HFFc6 (cell line): ENCODE measurements at regions not wholly inside any gene's neighbourhood (a gene's known extent, or its start where the extent isn't known, plus 50 kb on each side); places are given as distances from the start of the nearest gene placed in this dataset.

Source experiments
- DNase-seq: peaks from one replicate; pipeline ENCODE4 v3.0.0-alpha.2; 2018
- H3K27ac Mint-ChIP-seq: 2 replicates; pipeline ENCODE4 v1.8.0; 2020; ENCODE audit warnings: mild to moderate bottlenecking, mixed read lengths
- H3K27me3 Mint-ChIP-seq: 2 replicates; pipeline ENCODE4 v1.8.0; 2021; ENCODE audit warnings: mild to moderate bottlenecking, moderate library complexity, mixed read lengths; ENCODE audit not compliant: insufficient read depth
- H3K36me3 Mint-ChIP-seq: 2 replicates; pipeline ENCODE4 v1.8.0; 2021; ENCODE audit warnings: low read depth, mixed read lengths
- H3K4me1 Mint-ChIP-seq: 2 replicates; pipeline ENCODE4 v1.8.0; 2020; ENCODE audit warnings: low read depth, mixed read lengths
- H3K4me3 Mint-ChIP-seq: 2 replicates; pipeline ENCODE4 v1.8.0; 2020; ENCODE audit warnings: mild to moderate bottlenecking, moderate library complexity, mixed read lengths
- H3K9me3 Mint-ChIP-seq: 2 replicates; pipeline ENCODE4 v1.8.0; 2020; ENCODE audit warnings: mild to moderate bottlenecking, mixed read lengths
- TF ChIP-seq, protein P1 (sequence below): fragments of 200-600 bp; sonication (generic); IDR thresholded peaks from 2 replicates; pipeline ENCODE4 v1.5.0; 2021; ENCODE audit warnings: antibody characterized with exemption, mild to moderate bottlenecking

DNA sequence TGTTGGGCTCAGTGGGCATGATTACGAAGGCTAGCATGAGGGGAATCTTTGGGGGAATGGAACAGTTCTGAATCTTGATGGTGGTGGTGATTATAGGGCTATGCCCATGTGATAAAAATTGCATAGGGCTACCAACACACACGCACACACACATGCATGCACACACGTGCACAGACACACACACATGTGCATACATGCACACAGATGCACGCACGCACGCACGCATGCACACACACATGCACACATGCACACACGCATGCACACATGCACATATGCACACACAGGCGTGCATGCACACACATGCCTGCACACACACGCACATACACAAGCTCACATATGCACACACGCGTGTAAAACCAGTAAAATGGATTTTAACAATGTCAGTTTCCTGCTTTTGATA is 85.9 kb downstream of the MUC16 start:
- H3K4me1 Mint-ChIP-seq, result no peaks in the 10 kb centered on the region
- TF ChIP-seq, protein P1, sequence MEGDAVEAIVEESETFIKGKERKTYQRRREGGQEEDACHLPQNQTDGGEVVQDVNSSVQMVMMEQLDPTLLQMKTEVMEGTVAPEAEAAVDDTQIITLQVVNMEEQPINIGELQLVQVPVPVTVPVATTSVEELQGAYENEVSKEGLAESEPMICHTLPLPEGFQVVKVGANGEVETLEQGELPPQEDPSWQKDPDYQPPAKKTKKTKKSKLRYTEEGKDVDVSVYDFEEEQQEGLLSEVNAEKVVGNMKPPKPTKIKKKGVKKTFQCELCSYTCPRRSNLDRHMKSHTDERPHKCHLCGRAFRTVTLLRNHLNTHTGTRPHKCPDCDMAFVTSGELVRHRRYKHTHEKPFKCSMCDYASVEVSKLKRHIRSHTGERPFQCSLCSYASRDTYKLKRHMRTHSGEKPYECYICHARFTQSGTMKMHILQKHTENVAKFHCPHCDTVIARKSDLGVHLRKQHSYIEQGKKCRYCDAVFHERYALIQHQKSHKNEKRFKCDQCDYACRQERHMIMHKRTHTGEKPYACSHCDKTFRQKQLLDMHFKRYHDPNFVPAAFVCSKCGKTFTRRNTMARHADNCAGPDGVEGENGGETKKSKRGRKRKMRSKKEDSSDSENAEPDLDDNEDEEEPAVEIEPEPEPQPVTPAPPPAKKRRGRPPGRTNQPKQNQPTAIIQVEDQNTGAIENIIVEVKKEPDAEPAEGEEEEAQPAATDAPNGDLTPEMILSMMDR, result no peak
- no peak overlapping the region for H3K27ac Mint-ChIP-seq
- H3K36me3 Mint-ChIP-seq, result peaks cover 5% of the 10 kb centered on the region; the same call in 1 of the 2 replicates
- H3K27me3 Mint-ChIP-seq, result no peaks in the 10 kb centered on the region
- H3K9me3 Mint-ChIP-seq, result peaks cover 57% of the 10 kb centered on the region
- no peak for DNase-seq
- no peak overlapping the region for H3K4me3 Mint-ChIP-seq

DNA sequence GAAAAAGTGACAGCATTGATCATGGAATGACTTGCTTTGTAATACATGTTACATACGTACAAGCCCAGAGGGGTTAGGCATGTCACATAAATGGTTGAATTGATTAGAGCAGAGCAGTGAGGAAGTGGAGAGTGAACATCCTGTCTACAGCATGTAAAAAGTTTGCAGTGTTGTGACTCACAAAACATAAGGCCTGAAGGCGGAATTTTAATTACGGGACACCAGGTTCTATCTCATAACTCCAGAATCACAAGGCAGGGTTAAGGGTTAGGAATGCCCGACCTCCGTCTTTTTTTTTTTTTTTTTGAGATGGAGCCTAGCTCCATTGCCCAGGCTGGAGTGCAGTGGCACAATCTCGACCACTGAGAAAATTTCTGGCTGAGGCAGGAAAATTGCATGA is 83.9 kb downstream of the MUC16 start:
- H3K27ac Mint-ChIP-seq, result no peak overlapping the region
- H3K4me1 Mint-ChIP-seq, result no peaks in the 10 kb centered on the region
- TF ChIP-seq, protein P1, result no peak
- H3K36me3 Mint-ChIP-seq, result peaks cover 9% of the 10 kb centered on the region; the same call in 1 of the 2 replicates
- H3K9me3 Mint-ChIP-seq, result peaks cover 72% of the 10 kb centered on the region
- no peaks in the 10 kb centered on the region; the same call in 1 of the 2 replicates for H3K27me3 Mint-ChIP-seq
- DNase-seq, result no peak
- no peak overlapping the region for H3K4me3 Mint-ChIP-seq

DNA sequence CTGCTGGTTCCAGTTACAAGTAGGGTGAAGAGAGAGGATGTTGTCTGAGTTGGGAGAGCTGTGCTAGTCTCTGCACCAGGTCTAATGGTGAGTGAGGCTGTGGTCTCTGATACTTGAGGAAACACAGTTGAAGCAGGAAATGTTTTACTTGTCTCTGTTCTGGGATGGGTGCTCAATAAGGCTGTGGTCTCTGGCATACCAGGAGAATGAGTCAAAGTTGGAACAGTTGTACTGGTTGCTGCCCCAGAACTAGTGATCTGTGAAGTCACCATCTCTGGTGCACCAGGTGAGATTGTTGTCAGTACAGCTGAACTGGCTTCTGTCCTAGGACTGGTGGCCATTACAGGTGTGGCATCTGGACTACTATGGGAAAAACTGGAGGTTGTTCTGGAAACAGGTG is 74.7 kb downstream of the MUC16 start:
- no peak for DNase-seq
- Mint-ChIP-seq H3K4me3 (no peak overlapping the region), H3K9me3 (peaks cover 84% of the 10 kb centered on the region), H3K4me1 (no peaks in the 10 kb centered on the region), H3K27me3 (no peaks in the 10 kb centered on the region), H3K36me3 (peaks cover 23% of the 10 kb centered on the region; the same call in 1 of the 2 replicates), H3K27ac (no peak overlapping the region)
- TF ChIP-seq, protein P1, result no peak

DNA sequence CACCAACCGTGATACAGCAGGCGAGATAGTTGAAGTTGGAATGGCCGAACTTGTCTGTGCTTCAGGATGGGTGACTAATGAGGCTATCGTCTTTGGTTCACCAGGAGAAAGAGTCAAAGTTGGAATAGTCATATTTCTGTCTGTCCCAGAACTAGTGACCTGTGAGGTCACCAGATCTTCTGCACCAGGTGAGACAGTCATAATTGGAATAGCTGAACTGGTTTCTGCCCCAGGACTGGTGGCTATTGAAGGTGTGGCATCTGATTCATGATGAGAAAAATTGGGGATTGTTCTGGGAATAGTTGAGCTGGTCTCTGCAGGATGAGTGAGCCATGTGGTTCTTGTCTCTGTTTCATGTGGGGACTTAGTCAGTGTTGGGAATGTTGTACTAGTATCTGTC is 71.6 kb downstream of the MUC16 start:
- Mint-ChIP-seq H3K9me3 (peaks cover 68% of the 10 kb centered on the region), H3K36me3 (peaks cover 11% of the 10 kb centered on the region; the same call in 1 of the 2 replicates)

More for the DNA sequence above, 71.6 kb downstream of the MUC16 start:
- H3K27me3 Mint-ChIP-seq, result no peaks in the 10 kb centered on the region
- TF ChIP-seq, protein P1, result no peak
- no peak overlapping the region for H3K27ac Mint-ChIP-seq
- no peak for DNase-seq
- H3K4me1 Mint-ChIP-seq, result no peaks in the 10 kb centered on the region
- no peak overlapping the region for H3K4me3 Mint-ChIP-seq
